ENCODE measurements at regions not wholly inside any gene's neighbourhood (a gene's known extent, or its start where the extent isn't known, plus 50 kb on each side); places are given as distances from the start of the nearest gene placed in this dataset.
A peak's percentile ranks its signal among the peaks of the same experiment; 100 is the strongest.
"Not testable (repeated sequence)": the region's sequence is repeated elsewhere in the genome, so short reads cannot be mapped to it uniquely, and the experiment has no call there.

- no peak for DNase-seq (ENCODE audit: low read depth in 2 of 2)
These were observed 587.7 kb downstream of the CPS1 start for GRCh38 chr2:211144078-211144477.

- DNase-seq (ENCODE audit: low read depth in 2 of 2) = no peak
These were observed 588.7 kb downstream of the CPS1 start for GRCh38 chr2:211144974-211145665.

- no peak for DNase-seq (ENCODE audit: low read depth in 2 of 2)
These were observed 593.3 kb downstream of the CPS1 start for GRCh38 chr2:211149731-211150130.

GRCh38 chr2:211157211-211157610, 600.8 kb downstream of the CPS1 start:
- no peak for DNase-seq (ENCODE audit: low read depth in 2 of 2)

GRCh38 chr2:211157856-211158463, 601.6 kb downstream of the CPS1 start:
- DNase-seq (ENCODE audit: low read depth in 2 of 2) = peak; percentile 5 to 43

GRCh38 chr2:211159972-211160371, 603.6 kb downstream of the CPS1 start:
- no peak for DNase-seq (ENCODE audit: low read depth in 2 of 2)

GRCh38 chr2:211161236-211161635, 604.8 kb downstream of the CPS1 start:
- DNase-seq (ENCODE audit: low read depth in 2 of 2) = no peak

- no peak for DNase-seq (ENCODE audit: low read depth in 2 of 2)
These were observed 606.5 kb downstream of the CPS1 start for GRCh38 chr2:211162911-211163310.

GRCh38 chr2:211170843-211171242, 614.4 kb downstream of the CPS1 start:
- no peak for DNase-seq (ENCODE audit: low read depth in 2 of 2)

GRCh38 chr2:211174021-211174420, 617.6 kb downstream of the CPS1 start:
- DNase-seq (ENCODE audit: low read depth in 2 of 2) = no peak

- no peak for DNase-seq (ENCODE audit: low read depth in 2 of 2)
These were observed 618.2 kb downstream of the CPS1 start for GRCh38 chr2:211174631-211175030.

- DNase-seq (ENCODE audit: low read depth in 2 of 2) = no peak
These were observed 619.6 kb downstream of the CPS1 start for GRCh38 chr2:211175956-211176355.

- DNase-seq (ENCODE audit: low read depth in 2 of 2) = no peak
These were observed 620.2 kb downstream of the CPS1 start for GRCh38 chr2:211176514-211177141.

- DNase-seq (ENCODE audit: low read depth in 2 of 2) = no peak
These were observed 625.2 kb downstream of the CPS1 start for GRCh38 chr2:211181626-211182025.

GRCh38 chr2:211187602-211188001, 631.2 kb downstream of the CPS1 start:
- DNase-seq (ENCODE audit: low read depth in 2 of 2) = no peak

- DNase-seq (ENCODE audit: low read depth in 2 of 2) = no peak
These were observed 647.6 kb downstream of the CPS1 start for GRCh38 chr2:211203986-211204385.

GRCh38 chr2:211204456-211204855, 648.1 kb downstream of the CPS1 start:
- no peak for DNase-seq (ENCODE audit: low read depth in 2 of 2)

GRCh38 chr2:211204902-211205301, 648.5 kb downstream of the CPS1 start:
- no peak for DNase-seq (ENCODE audit: low read depth in 2 of 2)

GRCh38 chr2:211205358-211205757, 649.0 kb downstream of the CPS1 start:
- no peak for DNase-seq (ENCODE audit: low read depth in 2 of 2)

GRCh38 chr2:211205836-211206235, 649.4 kb downstream of the CPS1 start:
- no peak for DNase-seq (ENCODE audit: low read depth in 2 of 2)

- no peak for DNase-seq (ENCODE audit: low read depth in 2 of 2)
These were observed 659.8 kb downstream of the CPS1 start for GRCh38 chr2:211216221-211216620.

GRCh38 chr2:211219548-211219947, 663.1 kb downstream of the CPS1 start:
- not testable (repeated sequence) for DNase-seq (ENCODE audit: low read depth in 2 of 2)

GRCh38 chr2:211225784-211226183, 669.4 kb downstream of the CPS1 start:
- no peak for DNase-seq (ENCODE audit: low read depth in 2 of 2)

Measured in stimulated activated CD8-positive, alpha-beta memory T cell treated with anti-CD3 and anti-CD28 coated beads, Interleukin-2, amount 100 ng/mL, for 1 hour (primary cell).